GM23338 (cell line): ENCODE measurements at regions not wholly inside any gene's neighbourhood (a gene's known extent, or its start where the extent isn't known, plus 50 kb on each side); places are given as distances from the start of the nearest gene placed in this dataset.

Experiments
- ATAC-seq: fragments of 200-7000 bp; cut with Tn5 transposase; 3 replicates; pipeline ENCODE4 v1.9.1; 2020
- DNase-seq: peaks from one replicate; pipeline ENCODE4 v3.0.0-alpha.2; 2015; ENCODE audit warnings: low spot score
- H2AFZ ChIP-seq: fragments of 200-600 bp; sonication (generic); 2 replicates; pipeline ENCODE4 v1.8.0; 2016; ENCODE audit warnings: antibody characterized with exemption, mild to moderate bottlenecking, moderate library complexity
- H3F3A ChIP-seq: fragments of 200-600 bp; sonication (generic); replicated peaks from 2 replicates; pipeline ENCODE4 v1.8.0; 2017; ENCODE audit warnings: antibody characterized with exemption, mixed run types, low read depth
- H3K27ac ChIP-seq: fragments of 200-600 bp; sonication (generic); 2 replicates; pipeline ENCODE4 v1.6.1; 2016; ENCODE audit warnings: low read depth
- H3K27me3 ChIP-seq: fragments of 200-600 bp; sonication (generic); 2 replicates; pipeline ENCODE4 v1.8.0; 2016; ENCODE audit warnings: mild to moderate bottlenecking, mixed run types, moderate library complexity; ENCODE audit not compliant: insufficient read depth
- H3K36me3 ChIP-seq: fragments of 200-600 bp; sonication (generic); 2 replicates; pipeline ENCODE4 v1.8.0; 2016; ENCODE audit warnings: mild to moderate bottlenecking; ENCODE audit not compliant: insufficient read depth
- H3K4me1 ChIP-seq: fragments of 200-600 bp; sonication (generic); 2 replicates; pipeline ENCODE4 v1.8.0; 2016; ENCODE audit warnings: mild to moderate bottlenecking, moderate library complexity; ENCODE audit not compliant: insufficient read depth
- H3K4me2 ChIP-seq: fragments of 200-600 bp; sonication (generic); 2 replicates; pipeline ENCODE4 v1.7.1; 2017; ENCODE audit warnings: mixed run types
- H3K4me3 ChIP-seq: fragments of 200-600 bp; sonication (generic); 2 replicates; pipeline ENCODE4 v1.6.1; 2016; ENCODE audit warnings: mixed run types
- H3K79me2 ChIP-seq: fragments of 200-600 bp; sonication (generic); replicated peaks from 2 replicates; pipeline ENCODE4 v1.8.0; 2017; ENCODE audit warnings: mild to moderate bottlenecking; ENCODE audit not compliant: insufficient read depth
- H3K9me2 ChIP-seq: fragments of 200-600 bp; sonication (generic); 2 replicates; pipeline ENCODE4 v1.8.0; 2017; ENCODE audit not compliant: insufficient read depth
- H4K20me1 ChIP-seq: fragments of 200-600 bp; sonication (generic); replicated peaks from 2 replicates; pipeline ENCODE4 v1.8.0; 2017; ENCODE audit warnings: mild to moderate bottlenecking; ENCODE audit not compliant: insufficient read depth
- H3K27ac Mint-ChIP-seq: 2 replicates; pipeline ENCODE4 v1.8.0; 2020; ENCODE audit warnings: inconsistent platforms, mild to moderate bottlenecking, moderate library complexity, mixed read lengths
- H3K27me3 Mint-ChIP-seq: 3 replicates; pipeline ENCODE4 v1.8.0; 2022; ENCODE audit warnings: low read depth, mild to moderate bottlenecking, moderate library complexity, mixed read lengths, inconsistent platforms; ENCODE audit not compliant: insufficient read depth, poor library complexity
- H3K36me3 Mint-ChIP-seq: 3 replicates; pipeline ENCODE4 v1.8.0; 2021; ENCODE audit warnings: low read depth, mild to moderate bottlenecking, inconsistent platforms, moderate library complexity, mixed read lengths
- H3K4me1 Mint-ChIP-seq: 3 replicates; pipeline ENCODE4 v1.8.0; 2020; ENCODE audit warnings: mild to moderate bottlenecking, inconsistent platforms, mixed read lengths
- H3K4me3 Mint-ChIP-seq: 3 replicates; pipeline ENCODE4 v1.8.0; 2021; ENCODE audit warnings: moderate library complexity, mild to moderate bottlenecking, inconsistent platforms, mixed read lengths
- H3K9me3 Mint-ChIP-seq: 3 replicates; pipeline ENCODE4 v1.8.0; 2020; ENCODE audit warnings: moderate library complexity, mild to moderate bottlenecking, inconsistent platforms, mixed read lengths
- EZH2 ChIP-seq: fragments of 200-600 bp; sonication (generic); IDR thresholded peaks from one replicate; pipeline ENCODE4 v1.8.0; 2017; ENCODE audit warnings: antibody characterized with exemption, mild to moderate bottlenecking, low read depth; ENCODE audit not compliant: unreplicated experiment
- EZH2phosphoT487 ChIP-seq: fragments of 200-600 bp; sonication (generic); IDR thresholded peaks from one replicate; pipeline ENCODE4 v1.8.1; 2018; ENCODE audit warnings: antibody characterized with exemption; ENCODE audit not compliant: unreplicated experiment
- JUNB ChIP-seq: IDR thresholded peaks from one replicate; pipeline ENCODE4 v1.6.1; 2016; ENCODE audit warnings: antibody characterized with exemption; ENCODE audit not compliant: unreplicated experiment
- NANOG ChIP-seq: IDR thresholded peaks from 2 replicates; pipeline ENCODE4 v1.6.1; 2016; ENCODE audit warnings: antibody characterized with exemption, borderline replicate concordance
- POLR2AphosphoS5 ChIP-seq: IDR thresholded peaks from 2 replicates; pipeline ENCODE4 v1.6.1; 2016; ENCODE audit warnings: antibody characterized with exemption, low read depth
- STAT1 ChIP-seq: IDR thresholded peaks from one replicate; pipeline ENCODE4 v1.6.1; 2016; ENCODE audit warnings: antibody characterized with exemption; ENCODE audit not compliant: unreplicated experiment
- ZNF114 ChIP-seq: fragments of 250-450 bp; sonication (Bioruptor Pico); IDR thresholded peaks from 2 replicates; pipeline ENCODE4 v1.5.0; 2020; ENCODE audit warnings: mild to moderate bottlenecking, moderate library complexity
- TF ChIP-seq, protein P1 (sequence below): IDR thresholded peaks from one replicate; pipeline ENCODE4 v1.6.1; 2018; ENCODE audit warnings: antibody characterized with exemption; ENCODE audit not compliant: unreplicated experiment
- TF ChIP-seq, protein P2 (sequence below), 2 experiments: fragments of 200-600 bp in 1 of 2; sonication (generic) in 1 of 2; conservative IDR thresholded peaks; 2 replicates each; pipeline versions ENCODE4 v1.5.1 to v1.6.1; 2016 to 2017; ENCODE audit warnings: antibody characterized with exemption in 2 of 2, low read depth in 2 of 2, mild to moderate bottlenecking in 2 of 2, moderate library complexity in 1 of 2
- TF ChIP-seq, protein P3 (sequence below): fragments of 250-450 bp; sonication (Bioruptor Pico); IDR thresholded peaks from 2 replicates; pipeline ENCODE4 v1.5.0; 2020; ENCODE audit warnings: mild to moderate bottlenecking, moderate library complexity

DNA sequence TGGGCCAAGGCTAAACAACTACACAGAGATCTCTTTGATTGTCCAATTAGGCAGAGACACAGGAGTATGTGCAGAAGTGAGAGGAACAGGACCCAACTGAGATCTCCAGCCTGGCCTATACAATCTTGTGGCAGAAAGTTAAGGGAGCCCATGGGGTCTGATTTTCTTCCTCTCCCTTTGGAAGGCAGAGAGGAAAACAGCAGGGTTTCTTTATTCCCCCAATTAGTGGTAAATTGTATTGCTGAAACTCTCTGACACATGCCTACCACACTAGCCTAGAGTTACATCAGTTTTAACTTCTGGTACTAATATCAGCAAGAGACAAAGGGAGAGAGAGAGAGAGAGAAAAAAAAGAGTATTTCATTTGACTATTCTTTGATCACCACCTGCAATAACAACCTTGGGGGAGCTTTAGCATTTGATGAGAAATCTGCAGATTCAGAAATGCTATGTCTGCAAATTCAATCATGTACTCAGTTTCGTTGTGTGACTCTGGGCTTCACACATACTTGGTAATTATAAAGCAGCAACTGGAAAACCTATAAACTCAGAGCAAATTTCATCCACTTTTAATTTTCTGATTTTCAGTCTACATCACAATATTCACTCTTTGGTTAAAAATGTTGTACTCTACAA lies 260.3 kb upstream of the SPTLC3 start:
- no peaks in the 10 kb centered on the region for H3K79me2 ChIP-seq
- no peaks in the 10 kb centered on the region for H3F3A ChIP-seq
- peaks cover 41% of the 10 kb centered on the region for H3K4me1 ChIP-seq
- H2AFZ ChIP-seq: no peak overlapping the region
- peak overlapping the region; percentile 10; the same call in 1 of the 2 replicates for H3K4me2 ChIP-seq
- ATAC-seq (peak; percentile 57), DNase-seq (peak; percentile 37)
- peak; percentile 61; the same call in 1 of the 2 replicates for TF ChIP-seq NANOG
- no peak for TF ChIP-seq JUNB
- no peak for TF ChIP-seq EZH2phosphoT487
- TF ChIP-seq, protein P1, sequence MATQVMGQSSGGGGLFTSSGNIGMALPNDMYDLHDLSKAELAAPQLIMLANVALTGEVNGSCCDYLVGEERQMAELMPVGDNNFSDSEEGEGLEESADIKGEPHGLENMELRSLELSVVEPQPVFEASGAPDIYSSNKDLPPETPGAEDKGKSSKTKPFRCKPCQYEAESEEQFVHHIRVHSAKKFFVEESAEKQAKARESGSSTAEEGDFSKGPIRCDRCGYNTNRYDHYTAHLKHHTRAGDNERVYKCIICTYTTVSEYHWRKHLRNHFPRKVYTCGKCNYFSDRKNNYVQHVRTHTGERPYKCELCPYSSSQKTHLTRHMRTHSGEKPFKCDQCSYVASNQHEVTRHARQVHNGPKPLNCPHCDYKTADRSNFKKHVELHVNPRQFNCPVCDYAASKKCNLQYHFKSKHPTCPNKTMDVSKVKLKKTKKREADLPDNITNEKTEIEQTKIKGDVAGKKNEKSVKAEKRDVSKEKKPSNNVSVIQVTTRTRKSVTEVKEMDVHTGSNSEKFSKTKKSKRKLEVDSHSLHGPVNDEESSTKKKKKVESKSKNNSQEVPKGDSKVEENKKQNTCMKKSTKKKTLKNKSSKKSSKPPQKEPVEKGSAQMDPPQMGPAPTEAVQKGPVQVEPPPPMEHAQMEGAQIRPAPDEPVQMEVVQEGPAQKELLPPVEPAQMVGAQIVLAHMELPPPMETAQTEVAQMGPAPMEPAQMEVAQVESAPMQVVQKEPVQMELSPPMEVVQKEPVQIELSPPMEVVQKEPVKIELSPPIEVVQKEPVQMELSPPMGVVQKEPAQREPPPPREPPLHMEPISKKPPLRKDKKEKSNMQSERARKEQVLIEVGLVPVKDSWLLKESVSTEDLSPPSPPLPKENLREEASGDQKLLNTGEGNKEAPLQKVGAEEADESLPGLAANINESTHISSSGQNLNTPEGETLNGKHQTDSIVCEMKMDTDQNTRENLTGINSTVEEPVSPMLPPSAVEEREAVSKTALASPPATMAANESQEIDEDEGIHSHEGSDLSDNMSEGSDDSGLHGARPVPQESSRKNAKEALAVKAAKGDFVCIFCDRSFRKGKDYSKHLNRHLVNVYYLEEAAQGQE: no peak
- no peak for TF ChIP-seq EZH2
- Mint-ChIP-seq H3K27me3 (no peaks in the 10 kb centered on the region), H3K4me3 (no peak overlapping the region), H3K27ac (peak overlapping the region; percentile 85), H3K9me3 (no peaks in the 10 kb centered on the region), H3K4me1 (peaks cover 50% of the 10 kb centered on the region), H3K36me3 (peaks cover 4% of the 10 kb centered on the region; the same call in 2 of the 3 replicates)
- H3K27ac ChIP-seq: peak overlapping the region; percentile 12
- H3K36me3 ChIP-seq: no peaks in the 10 kb centered on the region
- H3K27me3 ChIP-seq: no peaks in the 10 kb centered on the region
- no peaks in the 10 kb centered on the region for H4K20me1 ChIP-seq
- H3K9me2 ChIP-seq: no peaks in the 10 kb centered on the region
- no peak overlapping the region for H3K4me3 ChIP-seq

DNA sequence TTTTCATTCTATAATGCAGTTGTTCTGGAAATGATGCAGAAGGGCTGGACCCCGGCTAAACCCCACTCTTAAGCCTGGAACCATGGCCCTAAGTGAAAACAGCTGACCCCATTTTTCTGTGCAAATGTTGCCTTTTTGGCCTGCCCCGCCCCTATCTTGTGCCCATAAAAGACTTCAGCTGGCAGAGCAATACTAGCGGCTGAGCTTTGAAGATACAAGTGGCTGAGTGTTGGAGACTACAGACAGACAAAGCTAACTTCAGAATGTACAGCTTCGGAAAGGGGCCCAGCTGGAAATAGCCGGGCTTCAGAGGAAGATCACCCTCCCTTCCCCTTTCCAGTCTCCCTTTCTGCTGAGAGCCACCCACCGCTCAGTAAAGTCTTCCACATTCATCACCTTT lies 258.6 kb upstream of the SPTLC3 start:
- Histone ChIP-seq H3K36me3 (no peaks in the 10 kb centered on the region), H3K4me2 (peak overlapping the region; percentile 58), H3K9me2 (no peaks in the 10 kb centered on the region), H3F3A (no peaks in the 10 kb centered on the region; the same call in 1 of the 2 replicates), H4K20me1 (no peaks in the 10 kb centered on the region), H3K27ac (no peak overlapping the region), H3K4me3 (no peak overlapping the region), H3K27me3 (no peaks in the 10 kb centered on the region), H3K4me1 (peaks cover 39% of the 10 kb centered on the region), H3K79me2 (peaks cover 12% of the 10 kb centered on the region), H2AFZ (no peak overlapping the region)
- Mint-ChIP-seq H3K27ac (peak overlapping the region; percentile 72), H3K4me3 (no peak overlapping the region), H3K9me3 (no peaks in the 10 kb centered on the region; the same call in 2 of the 3 replicates), H3K27me3 (peaks cover 2% of the 10 kb centered on the region), H3K4me1 (peaks cover 54% of the 10 kb centered on the region), H3K36me3 (peaks cover 7% of the 10 kb centered on the region)
- DNase-seq (no peak), ATAC-seq (no peak)
- no peak for TF ChIP-seq ZNF114
- TF ChIP-seq POLR2AphosphoS5: no peak
- TF ChIP-seq, protein P2, sequence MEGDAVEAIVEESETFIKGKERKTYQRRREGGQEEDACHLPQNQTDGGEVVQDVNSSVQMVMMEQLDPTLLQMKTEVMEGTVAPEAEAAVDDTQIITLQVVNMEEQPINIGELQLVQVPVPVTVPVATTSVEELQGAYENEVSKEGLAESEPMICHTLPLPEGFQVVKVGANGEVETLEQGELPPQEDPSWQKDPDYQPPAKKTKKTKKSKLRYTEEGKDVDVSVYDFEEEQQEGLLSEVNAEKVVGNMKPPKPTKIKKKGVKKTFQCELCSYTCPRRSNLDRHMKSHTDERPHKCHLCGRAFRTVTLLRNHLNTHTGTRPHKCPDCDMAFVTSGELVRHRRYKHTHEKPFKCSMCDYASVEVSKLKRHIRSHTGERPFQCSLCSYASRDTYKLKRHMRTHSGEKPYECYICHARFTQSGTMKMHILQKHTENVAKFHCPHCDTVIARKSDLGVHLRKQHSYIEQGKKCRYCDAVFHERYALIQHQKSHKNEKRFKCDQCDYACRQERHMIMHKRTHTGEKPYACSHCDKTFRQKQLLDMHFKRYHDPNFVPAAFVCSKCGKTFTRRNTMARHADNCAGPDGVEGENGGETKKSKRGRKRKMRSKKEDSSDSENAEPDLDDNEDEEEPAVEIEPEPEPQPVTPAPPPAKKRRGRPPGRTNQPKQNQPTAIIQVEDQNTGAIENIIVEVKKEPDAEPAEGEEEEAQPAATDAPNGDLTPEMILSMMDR (conservative IDR thresholded peaks at IDR 0.05; ENCODE audit: low read depth in 2 of 2): no peak
- no peak for TF ChIP-seq EZH2phosphoT487
- no peak for TF ChIP-seq NANOG
- no peak for TF ChIP-seq JUNB
- no peak for TF ChIP-seq STAT1
- TF ChIP-seq, protein P3, sequence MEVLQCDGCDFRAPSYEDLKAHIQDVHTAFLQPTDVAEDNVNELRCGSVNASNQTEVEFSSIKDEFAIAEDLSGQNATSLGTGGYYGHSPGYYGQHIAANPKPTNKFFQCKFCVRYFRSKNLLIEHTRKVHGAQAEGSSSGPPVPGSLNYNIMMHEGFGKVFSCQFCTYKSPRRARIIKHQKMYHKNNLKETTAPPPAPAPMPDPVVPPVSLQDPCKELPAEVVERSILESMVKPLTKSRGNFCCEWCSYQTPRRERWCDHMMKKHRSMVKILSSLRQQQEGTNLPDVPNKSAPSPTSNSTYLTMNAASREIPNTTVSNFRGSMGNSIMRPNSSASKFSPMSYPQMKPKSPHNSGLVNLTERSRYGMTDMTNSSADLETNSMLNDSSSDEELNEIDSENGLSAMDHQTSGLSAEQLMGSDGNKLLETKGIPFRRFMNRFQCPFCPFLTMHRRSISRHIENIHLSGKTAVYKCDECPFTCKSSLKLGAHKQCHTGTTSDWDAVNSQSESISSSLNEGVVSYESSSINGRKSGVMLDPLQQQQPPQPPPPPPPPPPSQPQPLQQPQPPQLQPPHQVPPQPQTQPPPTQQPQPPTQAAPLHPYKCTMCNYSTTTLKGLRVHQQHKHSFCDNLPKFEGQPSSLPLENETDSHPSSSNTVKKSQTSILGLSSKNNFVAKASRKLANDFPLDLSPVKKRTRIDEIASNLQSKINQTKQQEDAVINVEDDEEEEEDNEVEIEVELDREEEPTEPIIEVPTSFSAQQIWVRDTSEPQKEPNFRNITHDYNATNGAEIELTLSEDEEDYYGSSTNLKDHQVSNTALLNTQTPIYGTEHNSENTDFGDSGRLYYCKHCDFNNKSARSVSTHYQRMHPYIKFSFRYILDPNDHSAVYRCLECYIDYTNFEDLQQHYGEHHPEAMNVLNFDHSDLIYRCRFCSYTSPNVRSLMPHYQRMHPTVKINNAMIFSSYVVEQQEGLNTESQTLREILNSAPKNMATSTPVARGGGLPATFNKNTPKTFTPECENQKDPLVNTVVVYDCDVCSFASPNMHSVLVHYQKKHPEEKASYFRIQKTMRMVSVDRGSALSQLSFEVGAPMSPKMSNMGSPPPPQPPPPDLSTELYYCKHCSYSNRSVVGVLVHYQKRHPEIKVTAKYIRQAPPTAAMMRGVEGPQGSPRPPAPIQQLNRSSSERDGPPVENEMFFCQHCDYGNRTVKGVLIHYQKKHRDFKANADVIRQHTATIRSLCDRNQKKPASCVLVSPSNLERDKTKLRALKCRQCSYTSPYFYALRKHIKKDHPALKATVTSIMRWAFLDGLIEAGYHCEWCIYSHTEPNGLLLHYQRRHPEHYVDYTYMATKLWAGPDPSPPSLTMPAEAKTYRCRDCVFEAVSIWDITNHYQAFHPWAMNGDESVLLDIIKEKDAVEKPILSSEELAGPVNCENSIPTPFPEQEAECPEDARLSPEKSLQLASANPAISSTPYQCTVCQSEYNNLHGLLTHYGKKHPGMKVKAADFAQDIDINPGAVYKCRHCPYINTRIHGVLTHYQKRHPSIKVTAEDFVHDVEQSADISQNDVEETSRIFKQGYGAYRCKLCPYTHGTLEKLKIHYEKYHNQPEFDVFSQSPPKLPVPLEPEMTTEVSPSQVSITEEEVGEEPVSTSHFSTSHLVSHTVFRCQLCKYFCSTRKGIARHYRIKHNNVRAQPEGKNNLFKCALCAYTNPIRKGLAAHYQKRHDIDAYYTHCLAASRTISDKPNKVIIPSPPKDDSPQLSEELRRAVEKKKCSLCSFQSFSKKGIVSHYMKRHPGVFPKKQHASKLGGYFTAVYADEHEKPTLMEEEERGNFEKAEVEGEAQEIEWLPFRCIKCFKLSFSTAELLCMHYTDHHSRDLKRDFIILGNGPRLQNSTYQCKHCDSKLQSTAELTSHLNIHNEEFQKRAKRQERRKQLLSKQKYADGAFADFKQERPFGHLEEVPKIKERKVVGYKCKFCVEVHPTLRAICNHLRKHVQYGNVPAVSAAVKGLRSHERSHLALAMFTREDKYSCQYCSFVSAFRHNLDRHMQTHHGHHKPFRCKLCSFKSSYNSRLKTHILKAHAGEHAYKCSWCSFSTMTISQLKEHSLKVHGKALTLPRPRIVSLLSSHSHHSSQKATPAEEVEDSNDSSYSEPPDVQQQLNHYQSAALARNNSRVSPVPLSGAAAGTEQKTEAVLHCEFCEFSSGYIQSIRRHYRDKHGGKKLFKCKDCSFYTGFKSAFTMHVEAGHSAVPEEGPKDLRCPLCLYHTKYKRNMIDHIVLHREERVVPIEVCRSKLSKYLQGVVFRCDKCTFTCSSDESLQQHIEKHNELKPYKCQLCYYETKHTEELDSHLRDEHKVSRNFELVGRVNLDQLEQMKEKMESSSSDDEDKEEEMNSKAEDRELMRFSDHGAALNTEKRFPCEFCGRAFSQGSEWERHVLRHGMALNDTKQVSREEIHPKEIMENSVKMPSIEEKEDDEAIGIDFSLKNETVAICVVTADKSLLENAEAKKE (CRISPR knock-in tag): no peak
